Epithelial cell of esophagus (primary cell): ENCODE measurements at regions not wholly inside any gene's neighbourhood (a gene's known extent, or its start where the extent isn't known, plus 50 kb on each side); places are given as distances from the start of the nearest gene placed in this dataset.

ENCODE experiments used
- DNase-seq: peaks from one replicate; pipeline ENCODE4 v3.0.0; 2010; ENCODE audit warnings: low read depth
- H3K4me3 ChIP-seq: 2 replicates; pipeline ENCODE4 v1.5.1; 2011; ENCODE audit warnings: mild to moderate bottlenecking, low read length, control low read depth
- CTCF ChIP-seq: IDR thresholded peaks from 2 replicates; pipeline ENCODE4 v1.5.1; 2011; ENCODE audit warnings: low read depth, mild to moderate bottlenecking, low read length, control low read depth, inconsistent platforms; ENCODE audit not compliant: insufficient read depth; ENCODE audit errors: missing control alignments

- H3K4me3 ChIP-seq, result no peak overlapping the region
- no peak for DNase-seq
- TF ChIP-seq CTCF, result no peak
These were observed 89.1 kb upstream of the PCSK2 start for GRCh38 chr20:17137692-17138091.

GRCh38 chr20:17138237-17138636 is 88.6 kb upstream of the PCSK2 start:
- no peak for DNase-seq
- no peak for TF ChIP-seq CTCF
- H3K4me3 ChIP-seq, result no peak overlapping the region

GRCh38 chr20:17140894-17141293 is 85.9 kb upstream of the PCSK2 start:
- no peak for DNase-seq
- H3K4me3 ChIP-seq, result no peak overlapping the region
- no peak for TF ChIP-seq CTCF

- TF ChIP-seq CTCF, result no peak
- H3K4me3 ChIP-seq, result no peak overlapping the region
- DNase-seq, result no peak
These were observed 85.3 kb upstream of the PCSK2 start for GRCh38 chr20:17141568-17141967.

GRCh38 chr20:17142666-17143065 is 84.2 kb upstream of the PCSK2 start:
- H3K4me3 ChIP-seq, result no peak overlapping the region
- no peak for TF ChIP-seq CTCF
- DNase-seq, result no peak

- no peak overlapping the region for H3K4me3 ChIP-seq
- TF ChIP-seq CTCF, result no peak
- no peak for DNase-seq
These were observed 76.0 kb upstream of the PCSK2 start for GRCh38 chr20:17150858-17151257.

GRCh38 chr20:17155401-17155800 is 71.4 kb upstream of the PCSK2 start:
- H3K4me3 ChIP-seq, result no peak overlapping the region
- no peak for DNase-seq
- no peak for TF ChIP-seq CTCF
